ELF-1 (cell line): ENCODE measurements at regions not wholly inside any gene's neighbourhood (a gene's known extent, or its start where the extent isn't known, plus 50 kb on each side); places are given as distances from the start of the nearest gene placed in this dataset.

ENCODE experiments used
- DNase-seq: peaks from one replicate; pipeline ENCODE4 v3.0.0-alpha.2; 2016; ENCODE audit warnings: low read depth, low spot score

GRCh38 chr3:64890006-64890405 is 202.2 kb upstream of the ADAMTS9 start:
- DNase-seq, result no peak

GRCh38 chr3:64888840-64889392 is 201.1 kb upstream of the ADAMTS9 start:
- no peak for DNase-seq

GRCh38 chr3:64888165-64888564 is 200.4 kb upstream of the ADAMTS9 start:
- no peak for DNase-seq

GRCh38 chr3:64885055-64885454 is 197.3 kb upstream of the ADAMTS9 start:
- no peak for DNase-seq

- DNase-seq, result no peak
These were observed 196.7 kb upstream of the ADAMTS9 start for GRCh38 chr3:64884536-64884935.

- peak; percentile 20 for DNase-seq
These were observed 193.1 kb upstream of the ADAMTS9 start for GRCh38 chr3:64880916-64881315.

- no peak for DNase-seq
These were observed 190.6 kb upstream of the ADAMTS9 start for GRCh38 chr3:64878362-64878761.

- DNase-seq, result no peak
These were observed 185.6 kb upstream of the ADAMTS9 start for GRCh38 chr3:64873400-64873799.

GRCh38 chr3:64872345-64872744 is 184.5 kb upstream of the ADAMTS9 start:
- no peak for DNase-seq

- DNase-seq, result no peak
These were observed 184.0 kb upstream of the ADAMTS9 start for GRCh38 chr3:64871834-64872249.

- no peak for DNase-seq
These were observed 183.3 kb upstream of the ADAMTS9 start for GRCh38 chr3:64870876-64871646.

- DNase-seq, result peak; percentile 47
These were observed 179.4 kb upstream of the ADAMTS9 start for GRCh38 chr3:64867224-64867623.

GRCh38 chr3:64865839-64866570 is 178.2 kb upstream of the ADAMTS9 start:
- DNase-seq, result no peak

GRCh38 chr3:64863226-64864212 is 175.7 kb upstream of the ADAMTS9 start:
- DNase-seq, result no peak

- no peak for DNase-seq
These were observed 173.9 kb upstream of the ADAMTS9 start for GRCh38 chr3:64861684-64862083.

- no peak for DNase-seq
These were observed 172.7 kb upstream of the ADAMTS9 start for GRCh38 chr3:64860536-64860870.

- DNase-seq, result no peak
These were observed 172.1 kb upstream of the ADAMTS9 start for GRCh38 chr3:64859625-64860535.

- DNase-seq, result no peak
These were observed 169.2 kb upstream of the ADAMTS9 start for GRCh38 chr3:64856977-64857516.

GRCh38 chr3:64856106-64856505 is 168.3 kb upstream of the ADAMTS9 start:
- DNase-seq, result no peak

- DNase-seq, result no peak
These were observed 165.7 kb upstream of the ADAMTS9 start for GRCh38 chr3:64853456-64853855.
